ENCODE measurements at regions not wholly inside any gene's neighbourhood (a gene's known extent, or its start where the extent isn't known, plus 50 kb on each side); places are given as distances from the start of the nearest gene placed in this dataset.
"Not testable (repeated sequence)": the region's sequence is repeated elsewhere in the genome, so short reads cannot be mapped to it uniquely, and the experiment has no call there.

DNA sequence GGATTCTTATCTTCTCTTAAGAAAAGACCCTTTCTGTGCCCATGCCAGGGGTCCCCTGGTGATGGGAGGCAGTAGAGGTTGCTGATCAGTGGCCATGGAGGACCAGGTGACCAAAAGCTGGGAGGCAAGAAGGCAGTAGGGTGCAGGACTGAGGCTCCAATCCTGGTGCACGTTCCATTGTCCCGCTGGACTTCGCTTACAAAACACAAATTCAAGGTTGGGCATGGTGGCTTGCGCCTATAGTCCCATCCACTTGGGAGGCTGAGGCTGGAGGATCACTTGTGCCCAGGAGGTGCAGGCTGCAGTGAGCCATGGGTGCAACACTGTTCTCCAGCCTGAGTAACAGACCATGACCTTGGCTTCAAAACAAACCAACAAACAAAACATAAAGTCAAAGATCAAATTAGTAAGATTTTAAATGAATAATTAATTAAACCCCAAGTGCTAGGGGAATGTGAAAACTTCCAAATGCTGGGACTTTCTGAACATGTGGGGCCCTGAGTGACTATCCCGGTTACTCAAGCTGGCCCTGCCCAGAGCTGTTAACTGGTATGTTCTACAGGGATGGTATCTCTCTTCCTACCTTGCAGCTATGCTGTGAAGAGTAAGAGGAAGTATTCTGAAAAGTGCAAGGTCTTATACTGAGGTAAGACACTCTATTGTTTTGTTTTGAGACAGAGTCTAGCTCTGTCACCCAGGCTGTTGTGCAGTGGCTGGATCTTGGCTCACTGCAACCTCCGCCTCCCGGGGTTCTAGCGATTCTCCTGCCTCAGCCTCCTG is 97.6 kb downstream of the LYZL2 start:
- no peak for DNase-seq (ENCODE audit: low read depth)

GRCh38 chr10:30529373-30529998 is 95.5 kb downstream of the MAP3K8 start:
- DNase-seq (ENCODE audit: low read depth), result no peak

- no peak for DNase-seq (ENCODE audit: low read depth)
These were observed 94.4 kb downstream of the MAP3K8 start for GRCh38 chr10:30528429-30528786.

- DNase-seq (ENCODE audit: low read depth), result no peak
These were observed 93.8 kb downstream of the MAP3K8 start for GRCh38 chr10:30527623-30528428.

DNA sequence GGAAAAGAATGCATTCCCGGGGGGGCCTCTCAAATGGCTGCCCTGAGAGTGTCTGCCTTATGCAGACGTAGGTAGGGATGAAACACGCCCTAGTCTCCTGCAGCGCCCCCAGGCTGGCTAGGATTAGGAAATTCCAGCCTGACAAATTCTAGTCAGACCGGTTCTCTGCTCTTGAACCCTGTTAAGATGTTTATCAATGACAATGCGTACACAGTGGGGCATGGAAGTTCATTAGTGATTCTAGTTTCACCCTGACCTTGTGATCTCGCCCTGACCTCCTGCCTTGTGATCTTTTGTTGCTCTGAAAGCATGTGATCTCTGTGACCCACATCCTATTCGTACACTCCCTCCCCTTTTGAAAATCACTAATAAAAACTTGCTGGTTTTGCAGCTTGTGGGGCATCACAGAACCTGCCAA is 88.7 kb downstream of the MAP3K8 start:
- DNase-seq (ENCODE audit: low read depth), result not testable (repeated sequence)

DNA sequence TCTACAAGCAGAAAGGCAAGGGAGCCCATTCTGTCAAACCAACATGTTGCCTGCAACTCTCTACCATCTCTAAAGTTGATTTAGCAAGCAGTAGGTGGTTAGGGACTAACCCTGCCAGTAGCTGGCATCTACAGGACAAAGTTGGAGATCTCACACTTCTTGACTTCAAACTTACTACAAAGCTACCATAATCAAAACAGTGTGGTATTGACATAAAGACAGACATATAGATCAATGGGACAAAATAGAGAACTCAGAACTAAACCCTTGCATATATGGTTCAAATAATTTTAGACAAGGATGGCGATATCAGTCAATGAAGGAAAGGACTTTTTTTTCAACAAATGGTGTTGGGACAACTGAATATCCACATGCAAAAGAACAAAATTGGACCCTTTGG is 84.9 kb downstream of the MAP3K8 start:
- DNase-seq (ENCODE audit: low read depth), result no peak
